ENCODE measurements at regions not wholly inside any gene's neighbourhood (a gene's known extent, or its start where the extent isn't known, plus 50 kb on each side); places are given as distances from the start of the nearest gene placed in this dataset.
"Not testable (repeated sequence)": the region's sequence is repeated elsewhere in the genome, so short reads cannot be mapped to it uniquely, and the experiment has no call there.

DNA sequence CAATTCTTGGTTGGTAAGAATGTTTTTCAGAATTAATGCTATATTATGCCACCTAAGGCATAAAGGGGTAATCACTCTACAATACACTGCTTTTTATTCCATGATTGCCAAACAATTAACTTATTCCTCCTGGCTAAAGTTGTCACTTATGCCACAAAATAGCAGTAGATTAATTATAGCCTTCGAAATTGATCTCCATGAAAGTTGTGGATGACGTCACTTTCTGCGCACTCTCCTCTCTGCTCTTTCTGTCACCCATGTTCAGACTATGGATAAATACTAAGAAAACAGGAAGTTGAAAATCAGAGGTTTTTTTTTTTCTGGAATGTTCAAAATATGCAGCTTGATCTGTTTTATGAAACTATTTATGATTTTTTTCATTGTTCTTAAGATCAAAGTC, 790.1 kb upstream of the CNTN5 start:
- no peak for DNase-seq

DNA sequence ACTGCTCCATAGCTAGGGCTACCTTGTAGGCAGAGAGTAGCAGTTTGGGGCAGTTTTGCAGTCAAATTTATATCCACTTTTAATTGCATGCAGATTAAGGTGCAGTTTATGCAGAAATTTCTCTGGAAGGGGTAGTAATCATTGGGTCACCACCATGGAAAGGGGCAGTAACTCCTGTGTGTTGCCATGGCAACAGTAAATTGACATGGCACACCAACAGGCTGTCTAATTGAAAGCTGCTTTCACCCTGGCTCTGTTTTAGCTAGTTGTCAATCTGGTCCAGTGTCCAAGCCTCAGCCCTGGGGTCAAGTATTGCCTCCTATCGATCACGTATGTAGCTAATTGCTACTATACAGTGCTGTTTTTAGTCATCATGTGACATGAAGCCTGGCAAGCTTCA, 786.1 kb upstream of the CNTN5 start:
- DNase-seq = no peak

DNA sequence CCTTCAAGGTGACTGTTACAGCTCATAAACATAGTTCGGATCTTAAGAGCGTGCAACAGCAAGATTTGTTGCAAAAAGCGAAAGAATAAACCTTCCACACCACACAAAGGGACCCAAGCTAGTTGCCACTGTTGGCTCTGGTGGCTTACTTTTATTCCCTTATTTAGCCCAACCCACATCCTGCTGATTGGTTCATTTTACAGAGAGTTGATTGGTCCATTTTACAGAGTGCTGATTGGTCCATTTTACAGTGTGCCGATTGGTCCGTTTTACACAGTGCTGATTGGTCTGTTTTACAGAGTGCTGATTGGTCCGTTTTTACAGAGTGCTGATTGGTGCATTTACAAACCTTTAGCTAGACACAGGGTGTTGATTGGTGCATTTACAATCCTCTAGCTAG, 776.9 kb upstream of the CNTN5 start:
- DNase-seq = no peak

DNA sequence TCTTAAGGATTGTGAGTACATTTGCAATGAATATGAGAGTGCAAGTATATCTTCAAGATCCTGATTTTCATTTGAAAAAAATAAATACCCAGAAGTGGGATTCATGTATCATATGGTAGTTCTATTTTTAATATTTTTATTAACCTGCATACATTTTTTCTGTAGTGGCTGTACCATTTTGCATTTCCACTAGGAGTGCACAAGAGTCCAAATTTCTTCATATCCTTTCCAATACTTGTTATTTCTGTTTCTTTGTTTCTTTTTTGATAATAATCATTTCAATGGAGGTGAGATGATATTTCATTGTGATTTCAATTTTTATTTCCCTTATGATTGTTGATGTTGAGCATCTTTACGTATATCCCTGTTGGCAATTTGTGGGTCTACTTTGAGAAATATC, 759.8 kb upstream of the CNTN5 start:
- DNase-seq = no peak

DNA sequence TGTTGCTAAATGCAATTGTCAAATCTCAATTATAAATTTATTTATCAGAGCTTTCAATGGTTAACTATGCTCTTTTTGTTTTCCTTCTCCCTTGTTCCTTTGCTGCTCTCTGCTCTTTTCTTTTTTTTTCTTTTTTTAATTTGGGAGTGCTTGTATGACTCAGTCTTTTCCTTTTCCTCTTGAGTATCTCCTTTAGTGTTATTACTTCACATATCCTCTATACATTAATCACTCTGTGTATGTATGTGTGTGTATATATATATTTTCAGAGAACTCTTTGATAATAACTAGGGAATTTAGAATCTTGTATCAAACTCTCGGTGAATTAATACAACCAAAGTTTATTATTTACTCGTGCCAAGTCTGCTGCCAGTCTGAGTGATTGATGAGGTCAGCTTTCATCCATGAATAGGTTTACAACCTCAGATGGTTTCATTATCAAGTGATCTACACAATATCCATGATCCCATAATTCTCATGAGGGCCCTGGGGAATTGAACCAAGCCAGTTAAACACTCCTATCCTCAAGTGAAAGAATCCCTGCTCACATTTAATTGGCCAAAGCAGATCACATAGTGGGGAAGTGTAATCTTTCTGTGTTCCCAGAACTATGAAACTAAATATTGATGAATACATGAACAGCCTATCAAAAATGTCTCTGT, 743.4 kb upstream of the CNTN5 start:
- DNase-seq = no peak

DNA sequence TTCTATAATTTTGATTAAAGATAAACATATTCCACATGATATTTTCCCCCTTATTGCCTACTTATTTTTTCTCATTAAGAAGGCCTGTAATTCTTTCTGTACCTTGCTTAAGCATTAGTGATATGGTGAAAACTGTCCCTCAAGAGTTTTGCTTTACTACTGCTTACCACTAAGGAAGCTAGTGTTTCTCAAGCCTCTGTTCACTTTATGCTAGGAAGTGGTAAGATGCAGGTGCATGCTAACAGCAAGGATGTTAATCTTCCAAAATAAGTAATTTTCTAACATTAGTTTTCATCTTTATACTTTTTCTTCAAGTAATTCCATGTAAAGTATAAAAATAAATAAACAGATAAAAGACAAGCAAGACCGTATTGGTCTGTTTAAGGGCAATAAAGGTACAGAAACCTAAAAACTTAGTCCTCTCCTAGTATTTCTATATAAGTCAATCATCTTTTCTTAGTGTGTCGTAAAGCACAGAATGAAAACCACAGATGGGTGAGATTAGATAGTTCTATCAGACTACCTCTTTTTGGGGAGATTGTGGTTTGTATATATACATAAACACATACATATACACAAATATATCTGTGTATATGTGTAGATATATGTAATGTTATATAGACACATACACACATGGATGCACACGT, 731.0 kb upstream of the CNTN5 start:
- DNase-seq = no peak

DNA sequence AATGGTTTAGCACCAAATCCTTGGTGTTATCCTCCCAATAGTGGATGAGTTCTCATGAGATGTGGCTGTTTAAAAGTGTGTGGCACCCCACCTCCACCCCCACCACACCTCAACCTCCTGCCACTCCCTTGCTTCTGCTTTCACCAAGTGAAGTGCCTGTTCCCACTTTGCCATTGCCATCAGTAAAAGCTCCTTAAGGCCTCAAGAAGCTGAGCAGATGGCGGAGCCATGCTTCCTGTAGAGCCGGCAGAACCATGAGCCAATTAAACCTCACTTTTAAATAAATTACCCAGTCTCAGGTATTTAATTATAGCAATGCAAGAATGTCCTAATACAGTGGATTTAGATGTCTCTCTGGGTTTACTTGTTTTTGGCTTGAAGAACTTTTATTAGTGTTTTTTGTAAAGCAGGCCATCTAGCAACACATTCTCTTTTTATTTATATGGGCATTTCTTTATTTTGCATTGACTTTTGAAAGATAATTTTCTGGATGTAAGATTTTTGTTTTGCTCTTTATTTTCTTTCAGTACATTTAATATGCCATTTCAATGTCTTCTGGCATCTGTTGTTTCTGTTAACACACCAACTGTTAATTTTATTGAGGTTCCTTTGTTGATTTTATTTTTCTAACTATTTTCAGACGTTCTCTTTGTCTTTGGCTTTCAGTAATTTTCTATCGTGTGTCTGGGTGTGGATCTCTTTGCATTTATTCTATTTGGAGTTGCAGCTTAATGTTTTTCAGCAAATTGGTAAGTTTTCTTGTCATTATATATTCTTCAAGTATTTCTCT, 724.5 kb upstream of the CNTN5 start:
- no peak for DNase-seq

DNA sequence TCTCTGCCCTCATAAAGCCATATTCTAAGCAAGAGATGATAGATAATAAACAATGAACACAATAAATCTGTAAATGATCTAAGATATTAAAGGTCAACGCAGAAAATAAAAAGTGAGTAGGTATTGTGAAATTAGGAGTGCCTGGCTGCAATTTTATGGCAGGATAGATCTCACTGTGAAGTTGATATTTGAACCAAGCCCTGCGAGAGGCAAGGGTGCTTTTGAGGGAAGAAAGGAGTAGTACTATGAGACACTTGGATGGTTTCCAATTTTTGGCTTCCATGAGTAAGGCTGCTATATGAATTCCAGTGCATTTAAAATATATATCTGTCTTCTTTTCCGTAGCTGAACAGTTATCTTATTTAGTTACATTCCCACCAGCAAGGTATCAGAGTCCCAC, 720.0 kb upstream of the CNTN5 start:
- no peak for DNase-seq

DNA sequence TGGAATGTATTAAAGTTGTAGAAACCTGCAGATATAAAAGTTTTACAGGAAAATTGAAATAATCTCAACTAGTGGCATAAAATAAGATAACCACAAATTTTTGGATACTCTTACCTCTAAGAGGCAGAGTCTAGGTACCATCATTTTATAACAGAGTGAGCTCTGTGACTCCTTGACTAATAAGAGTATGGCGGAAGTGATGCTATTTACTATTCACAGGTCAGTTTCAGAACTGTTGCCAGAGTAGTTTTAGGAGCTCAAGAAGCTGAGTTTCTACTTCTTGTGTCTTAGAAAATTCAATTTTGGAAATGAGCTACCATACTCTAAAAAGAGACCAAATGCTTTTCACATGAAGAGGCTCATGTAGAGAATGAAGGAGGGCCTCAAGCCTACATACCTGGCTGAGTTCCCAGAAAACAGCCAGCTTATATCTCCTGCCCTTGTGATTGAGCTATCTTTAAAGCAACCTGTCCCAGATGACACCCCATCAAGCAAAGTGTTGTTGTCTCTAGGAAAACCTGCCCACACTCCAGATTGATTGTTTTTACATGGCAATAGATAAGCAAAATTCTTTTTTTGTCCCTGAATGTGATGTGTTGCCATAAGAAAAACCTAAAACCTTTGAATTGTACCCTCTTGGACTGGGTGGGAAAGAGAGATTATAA, 712.8 kb upstream of the CNTN5 start:
- DNase-seq = no peak

DNA sequence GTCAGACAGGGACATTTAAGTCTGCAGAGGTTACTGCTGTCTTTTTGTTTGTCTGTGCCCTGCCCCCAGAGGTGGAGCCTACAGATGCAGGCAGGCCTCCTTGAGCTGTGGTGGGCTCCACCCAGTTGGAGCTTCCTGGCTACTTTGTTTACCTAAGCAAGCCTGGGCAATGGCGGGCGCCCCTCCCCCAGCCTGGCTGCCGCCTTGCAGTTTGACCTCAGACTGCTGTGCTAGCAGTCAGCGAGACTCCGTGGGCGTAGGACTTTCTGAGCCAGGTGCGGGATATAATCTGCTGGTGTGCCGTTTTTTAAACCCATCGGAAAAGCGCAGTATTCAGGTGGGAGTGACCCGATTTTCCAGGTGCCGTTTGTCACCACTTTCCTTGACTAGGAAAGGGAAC, 690.4 kb upstream of the CNTN5 start:
- not testable (repeated sequence) for DNase-seq

DNA sequence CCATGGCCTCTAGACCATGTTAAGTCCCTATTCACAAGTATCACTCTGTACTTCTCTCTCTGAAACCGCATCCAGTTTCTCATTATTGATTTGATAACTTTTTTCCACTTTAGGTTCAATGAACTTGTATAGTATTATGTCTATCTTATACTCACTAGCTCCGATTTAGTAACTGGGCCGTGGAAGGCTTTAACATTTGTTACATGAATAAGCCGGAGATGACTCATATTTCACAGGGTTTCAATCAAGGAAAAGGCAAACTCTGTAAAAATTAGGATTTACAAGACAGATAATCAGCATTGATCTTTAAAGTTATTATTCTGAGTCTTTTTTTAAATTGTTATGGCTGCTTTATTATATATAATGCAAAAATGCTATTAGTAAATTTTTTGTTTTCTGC, 662.2 kb upstream of the CNTN5 start:
- DNase-seq = no peak

DNA sequence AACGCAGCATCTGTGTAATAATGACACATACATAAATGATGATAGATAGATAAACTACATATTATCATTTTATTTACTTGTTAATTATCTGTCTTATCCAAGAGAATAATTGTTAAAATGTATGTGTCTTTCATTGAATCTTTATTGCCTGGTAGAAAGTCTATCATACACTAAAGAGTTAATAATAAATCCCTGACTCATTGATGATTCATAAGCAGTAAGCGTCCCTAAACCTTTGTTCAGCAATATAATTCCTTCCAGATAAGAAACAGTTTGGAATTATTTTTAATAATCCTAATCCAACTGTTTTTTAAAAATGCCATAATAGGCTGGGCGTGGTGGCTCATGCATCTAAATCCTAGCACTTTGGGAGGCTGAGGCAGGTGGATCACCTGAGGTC, 655.6 kb upstream of the CNTN5 start:
- no peak for DNase-seq

DNA sequence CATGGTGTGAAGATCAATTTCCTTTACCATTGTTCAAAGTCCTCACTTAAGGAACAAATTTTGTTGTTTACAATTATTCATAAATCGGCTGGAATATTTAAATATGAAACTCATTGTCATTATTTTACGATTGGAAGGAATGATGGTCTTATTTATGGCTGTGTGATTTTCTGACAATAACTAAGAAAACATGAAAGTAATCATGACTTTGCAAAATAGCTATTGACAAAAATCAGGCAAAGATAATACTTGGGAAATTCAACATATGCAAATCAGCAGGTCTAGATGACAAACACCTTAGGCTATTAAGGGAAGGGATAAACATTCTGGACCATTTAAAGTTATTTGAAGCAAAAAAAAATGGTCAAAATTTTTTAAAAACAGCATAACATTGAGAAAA, 654.8 kb upstream of the CNTN5 start:
- no peak for DNase-seq

DNA sequence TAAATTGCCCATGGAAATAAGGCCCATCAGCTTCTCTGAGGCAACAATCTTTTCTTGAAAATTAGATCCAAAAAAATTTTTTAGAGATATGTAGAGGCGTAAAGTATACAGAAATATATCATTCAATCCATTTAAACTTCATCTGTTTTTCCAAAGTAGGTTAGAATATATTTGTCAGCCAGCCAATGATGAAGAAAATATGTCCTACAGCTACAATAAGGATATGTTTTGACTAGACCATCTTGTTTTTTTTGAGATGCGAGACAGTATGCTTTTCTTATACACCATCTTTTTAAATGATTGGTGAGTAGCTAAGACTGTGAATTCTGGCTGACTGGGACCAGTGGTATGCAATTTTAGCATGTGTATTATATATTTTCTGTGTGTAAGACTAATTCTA, 630.4 kb upstream of the CNTN5 start:
- no peak for DNase-seq

DNA sequence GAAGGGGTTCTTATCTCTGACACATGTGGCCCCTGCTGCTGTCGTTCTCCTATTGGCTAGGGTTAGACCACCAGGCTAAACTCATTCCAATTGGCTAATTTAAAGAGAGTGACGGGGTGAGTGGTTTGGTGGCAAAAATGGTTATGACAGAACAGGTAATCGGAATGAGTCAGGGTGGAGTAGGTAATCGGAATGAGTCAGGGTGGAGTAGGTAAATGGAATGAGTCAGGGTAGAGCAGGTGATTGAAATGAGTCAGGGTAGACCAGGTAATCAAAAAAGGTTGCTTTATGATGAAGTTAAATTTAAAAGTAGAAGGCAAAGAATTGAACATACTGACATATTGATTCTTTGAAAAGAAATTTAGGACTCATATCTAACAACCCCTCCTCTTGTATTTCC, 626.2 kb upstream of the CNTN5 start:
- not testable (repeated sequence) for DNase-seq

DNA sequence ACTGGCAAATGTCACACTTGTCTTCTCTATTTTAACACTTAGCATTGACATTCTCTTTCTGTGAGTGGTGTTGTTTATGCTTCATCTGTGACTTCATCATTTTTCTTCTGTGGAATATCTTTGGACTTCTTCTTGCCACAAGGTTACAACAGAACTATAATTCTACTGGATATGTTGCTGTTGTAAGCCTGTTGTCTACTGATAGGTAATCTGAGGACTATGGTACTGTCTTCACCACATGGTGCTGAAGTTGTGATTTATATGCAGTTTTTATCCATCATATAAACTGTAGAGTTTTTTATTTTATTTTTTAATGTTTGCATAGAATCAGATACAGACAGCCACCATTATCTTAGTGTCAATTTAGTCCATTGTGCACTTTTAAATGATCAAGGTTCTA, 622.2 kb upstream of the CNTN5 start:
- no peak for DNase-seq

DNA sequence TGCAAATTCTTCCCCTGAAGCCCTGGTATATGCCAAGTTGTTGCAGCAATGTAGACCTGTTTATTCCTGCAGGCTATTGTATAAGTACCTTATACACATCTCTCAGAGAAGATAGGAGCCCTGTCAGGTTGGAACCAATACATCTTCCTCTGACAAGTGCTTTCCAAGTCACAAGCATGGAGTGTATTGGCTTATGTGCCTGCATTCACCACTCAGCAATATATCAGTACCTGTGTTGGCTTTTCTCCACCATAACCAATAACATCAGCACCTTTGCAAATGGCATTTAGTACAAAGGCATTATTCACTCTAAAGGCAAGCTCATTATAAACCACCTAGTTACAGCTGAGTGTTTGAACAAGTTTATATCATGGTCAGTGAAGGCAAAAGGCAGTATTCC, 611.7 kb upstream of the CNTN5 start:
- no peak for DNase-seq

DNA sequence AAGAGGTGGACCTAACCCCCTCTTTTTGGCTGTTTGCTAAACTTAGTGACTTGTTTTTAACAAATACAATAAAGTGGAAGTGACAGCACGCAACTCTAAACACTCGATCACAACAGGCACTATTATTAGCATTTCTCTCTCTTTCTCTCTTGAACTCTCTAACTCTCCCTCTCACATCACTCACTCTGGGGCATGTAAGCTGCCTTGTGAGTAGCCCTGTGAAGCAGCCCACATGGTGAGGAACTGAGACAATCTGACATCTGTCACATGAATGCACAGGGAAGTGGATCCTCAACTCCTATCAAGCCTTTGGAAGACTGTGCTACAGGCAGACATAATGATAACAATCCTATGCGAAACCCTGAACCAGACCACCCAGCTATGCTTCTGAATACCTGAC, 609.0 kb upstream of the CNTN5 start:
- DNase-seq = no peak

DNA sequence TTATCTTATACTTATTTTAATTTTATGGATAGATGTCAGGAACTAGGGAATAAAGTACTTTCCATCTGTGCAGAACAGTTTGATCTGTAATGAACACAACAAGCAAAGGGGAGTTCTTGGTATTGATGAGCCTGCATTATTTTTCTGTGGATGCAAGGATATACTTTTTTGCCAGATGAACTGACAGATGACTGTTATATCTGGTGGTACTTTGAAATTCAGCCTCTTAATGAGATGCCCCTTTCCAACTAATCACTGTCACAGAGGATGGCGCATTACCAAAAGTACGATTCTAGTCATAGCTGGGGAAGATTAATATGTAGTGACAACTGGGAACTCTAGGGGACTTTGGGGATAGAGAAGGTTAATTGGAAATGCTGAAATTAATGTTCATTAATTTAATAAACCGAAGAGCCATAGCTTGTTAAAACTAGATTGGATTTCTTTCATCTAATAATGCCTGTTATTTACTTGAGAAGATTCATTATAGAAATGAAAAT, 603.4 kb upstream of the CNTN5 start:
- no peak for DNase-seq

DNA sequence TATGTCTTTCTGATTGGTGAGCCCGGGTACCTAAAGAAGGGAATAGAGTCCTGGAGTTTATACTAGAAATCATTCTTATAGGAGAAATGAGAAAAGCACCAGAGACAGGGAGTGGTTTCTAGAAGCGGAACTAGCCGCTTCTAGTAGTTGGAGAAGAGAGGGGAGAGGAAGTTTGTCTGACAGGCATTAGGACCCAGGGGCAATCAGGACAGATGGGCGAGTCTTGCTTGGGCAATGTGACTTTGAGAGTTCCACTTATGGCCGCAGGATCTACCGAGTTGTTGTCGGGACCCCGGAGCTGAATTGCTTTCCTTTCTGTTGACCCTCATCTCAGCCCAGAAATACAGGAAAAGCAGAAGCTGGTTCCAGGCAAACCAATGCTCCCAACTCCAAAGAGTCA, 596.8 kb upstream of the CNTN5 start:
- DNase-seq = no peak

DNA sequence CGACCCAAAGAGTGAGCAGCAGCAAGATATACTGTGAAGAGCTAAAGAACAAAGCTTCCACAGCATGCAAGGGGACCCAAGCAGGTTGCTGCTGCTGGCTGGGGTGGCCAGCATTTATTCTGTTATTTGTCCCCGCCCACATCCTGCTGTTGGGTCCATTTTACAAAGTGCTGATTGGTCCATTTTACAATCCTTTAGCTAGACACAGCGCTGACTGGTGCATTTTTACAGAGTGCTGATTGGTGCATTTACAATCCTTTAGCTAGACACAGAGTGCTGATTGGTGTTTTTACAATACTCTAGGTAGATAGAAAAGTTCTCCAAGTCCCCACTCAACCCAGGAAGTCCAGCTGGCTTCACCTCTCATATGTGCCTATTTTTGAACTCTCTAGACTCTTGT, 596.0 kb upstream of the CNTN5 start:
- not testable (repeated sequence) for DNase-seq

DNA sequence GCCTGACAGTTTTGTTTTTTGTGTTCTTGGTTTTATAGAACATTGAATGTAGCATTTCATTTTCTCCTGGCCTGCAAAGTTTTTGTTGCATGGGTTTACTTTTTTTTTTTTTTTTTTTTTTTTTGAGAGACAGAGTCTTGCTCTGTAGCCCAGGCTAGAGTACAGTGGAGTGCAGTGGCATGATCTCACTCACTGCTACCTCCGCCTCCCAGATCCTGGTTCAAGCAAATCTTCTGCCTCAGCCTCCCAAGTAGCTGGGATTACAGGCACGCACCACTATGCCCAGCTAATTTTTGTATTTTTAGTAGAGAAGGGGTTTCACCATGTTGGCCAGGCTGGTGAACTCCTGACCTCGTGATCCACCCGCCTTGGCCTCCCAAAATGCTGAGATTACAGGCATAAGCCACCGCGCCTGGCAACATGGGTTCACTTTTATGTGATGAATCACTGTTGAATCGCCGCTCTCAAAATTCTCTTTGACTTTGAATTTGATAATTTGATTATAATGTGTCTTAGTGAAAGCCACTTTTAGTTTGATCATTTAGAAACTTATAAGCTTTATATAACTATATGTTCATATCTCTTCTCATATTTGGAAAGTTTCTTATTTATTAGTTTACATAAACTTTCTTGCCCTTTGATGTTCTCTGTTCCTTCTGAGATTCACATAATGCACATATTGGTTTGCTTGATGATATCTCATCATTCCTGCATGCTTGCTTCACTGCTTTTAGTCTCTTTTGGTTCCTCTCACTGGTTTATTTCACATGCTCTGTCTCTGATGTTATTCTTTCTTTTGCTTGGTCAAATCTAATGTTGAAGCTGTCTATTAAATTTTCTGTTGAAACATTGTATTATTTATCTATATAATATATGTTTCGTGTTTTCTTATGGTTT, 589.0 kb upstream of the CNTN5 start:
- no peak for DNase-seq
